ENCODE measurements at regions not wholly inside any gene's neighbourhood (a gene's known extent, or its start where the extent isn't known, plus 50 kb on each side); places are given as distances from the start of the nearest gene placed in this dataset.
"Not testable (repeated sequence)": the region's sequence is repeated elsewhere in the genome, so short reads cannot be mapped to it uniquely, and the experiment has no call there.

DNA sequence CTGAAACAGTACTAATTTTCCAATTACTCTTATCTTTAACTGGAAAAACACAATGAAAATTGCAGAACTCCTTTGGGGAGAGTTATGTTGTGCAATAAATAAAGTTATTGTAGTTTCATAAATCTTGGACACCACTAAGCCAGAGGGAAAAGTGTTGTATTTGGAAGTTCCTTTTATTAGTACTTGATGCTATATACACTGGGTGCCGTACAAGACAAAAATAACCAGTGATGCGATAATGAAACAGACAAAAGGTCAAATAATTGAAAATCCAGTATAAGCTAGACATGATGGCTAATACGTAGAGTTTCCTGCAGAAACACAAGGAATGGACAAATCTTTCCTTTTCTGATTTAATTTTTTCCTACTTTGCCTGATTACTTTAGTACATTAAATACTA lies 541.1 kb downstream of the ETS1 start:
- H3K27ac Mint-ChIP-seq: no peak overlapping the region
- H3K4me3 Mint-ChIP-seq: no peak overlapping the region
- H3K9me3 Mint-ChIP-seq: peaks cover 9% of the 10 kb centered on the region
- peaks cover 40% of the 10 kb centered on the region for H3K4me1 Mint-ChIP-seq (ENCODE audit: low read depth)
- DNase-seq (ENCODE audit: low spot score): no peak
- intact Hi-C loops (cut with micrococcal nuclease): no loop called here
- H3K36me3 Mint-ChIP-seq (ENCODE audit: low read depth): peaks cover 1% of the 10 kb centered on the region
- H3K27me3 Mint-ChIP-seq (ENCODE audit: insufficient read depth): peaks cover 2% of the 10 kb centered on the region

- Mint-ChIP-seq H3K27ac (no peak overlapping the region), H3K4me1 (ENCODE audit: low read depth) (peaks cover 35% of the 10 kb centered on the region), H3K36me3 (ENCODE audit: low read depth) (peaks cover 1% of the 10 kb centered on the region)
Measured at GRCh38 chr11:128045094-128045725, 542.1 kb downstream of the ETS1 start.

GRCh38 chr11:128042290-128042751 lies 545.0 kb downstream of the ETS1 start:
- no peak overlapping the region for H3K4me3 Mint-ChIP-seq
- DNase-seq (ENCODE audit: low spot score): no peak
- intact Hi-C loops (cut with micrococcal nuclease): no loop called here
- H3K9me3 Mint-ChIP-seq: peaks cover 9% of the 10 kb centered on the region
- no peak overlapping the region for H3K27ac Mint-ChIP-seq
- peaks cover under 1% of the 10 kb centered on the region for H3K27me3 Mint-ChIP-seq (ENCODE audit: insufficient read depth)
- H3K36me3 Mint-ChIP-seq (ENCODE audit: low read depth): peaks cover 4% of the 10 kb centered on the region
- H3K4me1 Mint-ChIP-seq (ENCODE audit: low read depth): peaks cover 42% of the 10 kb centered on the region

More at GRCh38 chr11:128045094-128045725, 542.1 kb downstream of the ETS1 start:
- Mint-ChIP-seq H3K27me3 (ENCODE audit: insufficient read depth) (peaks cover 2% of the 10 kb centered on the region), H3K4me3 (no peak overlapping the region), H3K9me3 (peaks cover 9% of the 10 kb centered on the region)
- no peak for DNase-seq (ENCODE audit: low spot score)
- intact Hi-C loops (cut with micrococcal nuclease): no loop called here

- H3K36me3 Mint-ChIP-seq (ENCODE audit: low read depth): peaks cover 4% of the 10 kb centered on the region
- H3K9me3 Mint-ChIP-seq: peaks cover 9% of the 10 kb centered on the region
- intact Hi-C loops (cut with micrococcal nuclease): no loop called here
- H3K4me3 Mint-ChIP-seq: no peak overlapping the region
- H3K27ac Mint-ChIP-seq: no peak overlapping the region
- no peak for DNase-seq (ENCODE audit: low spot score)
- H3K27me3 Mint-ChIP-seq (ENCODE audit: insufficient read depth): no peaks in the 10 kb centered on the region
- H3K4me1 Mint-ChIP-seq (ENCODE audit: low read depth): peaks cover 42% of the 10 kb centered on the region
Measured at GRCh38 chr11:128040603-128041002, 546.8 kb downstream of the ETS1 start.

GRCh38 chr11:128039140-128040021 lies 548.0 kb downstream of the ETS1 start:
- Mint-ChIP-seq H3K4me1 (ENCODE audit: low read depth) (peaks cover 34% of the 10 kb centered on the region), H3K4me3 (peak overlapping the region; percentile 68), H3K27ac (peak overlapping the region; percentile 92), H3K9me3 (peaks cover 9% of the 10 kb centered on the region), H3K27me3 (ENCODE audit: insufficient read depth) (no peaks in the 10 kb centered on the region), H3K36me3 (ENCODE audit: low read depth) (peaks cover 4% of the 10 kb centered on the region)
- peak; percentile 77 for DNase-seq (ENCODE audit: low spot score)
- intact Hi-C loops (cut with micrococcal nuclease): loop anchor here (1.0 to 10.0 kb wide), 17 partner anchors 14 to 1245 kb away; no protein-coding TSS in a partner anchor

GRCh38 chr11:128036556-128037093 lies 550.7 kb downstream of the ETS1 start:
- peaks cover 25% of the 10 kb centered on the region for H3K4me1 Mint-ChIP-seq (ENCODE audit: low read depth)
- H3K9me3 Mint-ChIP-seq: no peaks in the 10 kb centered on the region
- DNase-seq (ENCODE audit: low spot score): no peak
- intact Hi-C loops (cut with micrococcal nuclease): loop anchor here (10.0 kb wide), 1 partner anchor 1248 kb away; no protein-coding TSS in a partner anchor
- no peak overlapping the region for H3K27ac Mint-ChIP-seq
- H3K27me3 Mint-ChIP-seq (ENCODE audit: insufficient read depth): no peaks in the 10 kb centered on the region
- peaks cover 2% of the 10 kb centered on the region for H3K36me3 Mint-ChIP-seq (ENCODE audit: low read depth)
- H3K4me3 Mint-ChIP-seq: no peak overlapping the region

DNA sequence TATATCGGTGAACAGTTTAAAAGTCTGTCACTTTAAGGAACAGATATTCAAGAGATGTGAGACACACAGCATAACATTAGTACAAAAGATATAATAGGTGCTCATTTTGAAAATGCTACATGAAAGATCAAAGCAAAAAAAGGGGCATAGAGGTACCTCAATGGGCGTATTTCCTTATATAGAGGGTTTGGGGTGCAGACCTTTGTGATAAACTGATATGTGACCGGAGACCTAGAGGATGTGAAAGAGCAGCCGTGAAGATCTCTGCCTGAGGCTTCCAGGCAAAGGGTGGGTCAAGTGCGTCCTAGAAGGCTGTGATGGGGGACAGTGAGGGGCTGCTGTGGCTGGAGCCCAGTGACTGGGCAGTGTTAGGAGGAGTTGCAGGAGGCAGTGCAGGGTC lies 551.4 kb downstream of the ETS1 start:
- Mint-ChIP-seq H3K9me3 (no peaks in the 10 kb centered on the region), H3K4me1 (ENCODE audit: low read depth) (peaks cover 29% of the 10 kb centered on the region), H3K36me3 (ENCODE audit: low read depth) (peaks cover 2% of the 10 kb centered on the region), H3K27me3 (ENCODE audit: insufficient read depth) (peaks cover 3% of the 10 kb centered on the region), H3K4me3 (no peak overlapping the region), H3K27ac (no peak overlapping the region)
- intact Hi-C loops (cut with micrococcal nuclease): loop anchor here (10.0 kb wide), 1 partner anchor 1249 kb away; no protein-coding TSS in a partner anchor
- no peak for DNase-seq (ENCODE audit: low spot score)

DNA sequence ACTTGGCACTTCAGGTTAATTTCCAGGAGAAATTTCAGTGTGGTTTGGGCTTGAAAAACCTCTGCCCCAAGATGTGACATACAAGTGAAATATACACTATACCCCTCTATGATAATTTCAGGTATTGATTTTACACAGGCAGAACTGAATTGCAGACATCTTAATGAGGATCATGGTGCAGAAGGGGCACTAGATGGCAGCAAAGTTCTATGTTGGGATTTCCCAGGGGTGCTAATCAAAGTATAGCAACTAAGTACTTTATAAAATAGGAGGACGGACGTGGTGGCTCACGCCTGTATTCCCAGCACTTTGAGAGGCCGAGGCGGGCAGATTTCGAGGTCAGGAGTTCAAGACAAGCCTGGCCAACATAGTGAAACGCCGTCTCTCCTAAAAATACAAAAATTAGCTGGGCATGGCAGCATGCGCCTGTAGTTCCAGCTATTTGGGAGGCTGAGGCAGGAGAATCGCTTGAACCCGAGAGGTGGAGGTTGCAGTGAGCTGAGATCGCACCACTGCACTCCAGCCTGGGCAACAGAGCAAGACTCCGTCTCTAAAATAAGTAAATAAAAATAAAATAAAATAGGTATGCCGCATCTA lies 555.7 kb downstream of the ETS1 start:
- not testable (repeated sequence) for H3K27ac Mint-ChIP-seq; H3K4me1 Mint-ChIP-seq (ENCODE audit: low read depth); H3K36me3 Mint-ChIP-seq (ENCODE audit: low read depth); H3K9me3 Mint-ChIP-seq; H3K4me3 Mint-ChIP-seq
- DNase-seq (ENCODE audit: low spot score): peak; percentile 51
- intact Hi-C loops (cut with micrococcal nuclease): loop anchor here (1.0 to 10.0 kb wide), 10 partner anchors 127 to 1253 kb away; no protein-coding TSS in a partner anchor
- H3K27me3 Mint-ChIP-seq (ENCODE audit: insufficient read depth): peaks cover 30% of the 10 kb centered on the region

DNA sequence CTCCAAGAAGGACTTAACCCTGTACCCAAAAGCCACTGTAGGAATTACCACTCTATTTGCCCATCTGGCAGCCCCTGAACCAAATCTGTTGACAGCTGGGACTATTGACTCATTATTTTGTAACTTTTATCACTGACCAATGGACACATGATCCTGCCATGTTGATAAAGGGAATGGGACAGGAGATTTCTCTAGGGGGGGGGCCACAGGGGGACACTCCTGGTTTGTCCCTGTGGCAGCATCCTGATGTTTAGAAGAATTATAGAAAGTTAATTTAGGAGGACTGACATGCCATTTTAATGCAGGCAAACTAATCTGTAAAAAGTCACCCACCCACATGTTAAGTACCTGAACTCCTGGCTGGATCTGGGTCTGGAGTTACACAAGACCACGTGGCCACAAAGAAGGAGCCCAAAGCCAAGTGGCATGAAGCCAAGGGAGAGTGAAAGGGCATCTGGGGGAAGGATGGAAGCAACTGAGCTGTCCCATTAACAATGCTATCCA lies 558.1 kb downstream of the ETS1 start:
- no peak for DNase-seq (ENCODE audit: low spot score)
- Mint-ChIP-seq H3K36me3 (ENCODE audit: low read depth) (no peaks in the 10 kb centered on the region), H3K4me3 (no peak overlapping the region), H3K4me1 (ENCODE audit: low read depth) (peaks cover 4% of the 10 kb centered on the region), H3K27me3 (ENCODE audit: insufficient read depth) (peaks cover 41% of the 10 kb centered on the region), H3K27ac (no peak overlapping the region), H3K9me3 (no peaks in the 10 kb centered on the region)
- intact Hi-C loops (cut with micrococcal nuclease): no loop called here

DNA sequence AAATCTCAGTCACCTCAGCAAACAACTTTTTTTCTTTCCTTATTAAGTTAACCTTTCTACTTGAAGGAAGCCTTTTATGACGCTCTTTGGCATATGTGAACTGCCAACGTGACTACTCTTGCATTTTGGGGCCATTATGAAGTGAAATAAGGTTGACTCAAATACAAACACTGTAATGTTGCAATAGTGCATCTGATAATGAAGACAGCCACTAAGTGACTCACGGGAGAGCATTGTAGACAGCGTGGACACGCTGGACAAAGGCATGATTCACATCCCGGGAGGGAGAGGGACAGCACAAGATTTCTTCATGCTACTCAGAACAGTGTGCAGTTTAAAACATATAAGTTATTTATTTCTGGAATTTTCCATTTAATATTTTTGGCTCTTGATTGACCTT lies 560.8 kb downstream of the ETS1 start:
- Mint-ChIP-seq H3K36me3 (ENCODE audit: low read depth) (no peaks in the 10 kb centered on the region), H3K27ac (no peak overlapping the region), H3K4me1 (ENCODE audit: low read depth) (peaks cover 4% of the 10 kb centered on the region), H3K4me3 (no peak overlapping the region), H3K9me3 (no peaks in the 10 kb centered on the region), H3K27me3 (ENCODE audit: insufficient read depth) (peaks cover 42% of the 10 kb centered on the region)
- DNase-seq (ENCODE audit: low spot score): no peak
- intact Hi-C loops (cut with micrococcal nuclease): no loop called here

GRCh38 chr11:128022761-128023160 lies 564.6 kb downstream of the ETS1 start:
- intact Hi-C loops (cut with micrococcal nuclease): no loop called here
- no peak overlapping the region for H3K27ac Mint-ChIP-seq
- no peak for DNase-seq (ENCODE audit: low spot score)
- H3K4me1 Mint-ChIP-seq (ENCODE audit: low read depth): no peaks in the 10 kb centered on the region
- H3K4me3 Mint-ChIP-seq: no peak overlapping the region
- H3K36me3 Mint-ChIP-seq (ENCODE audit: low read depth): no peaks in the 10 kb centered on the region
- no peaks in the 10 kb centered on the region for H3K9me3 Mint-ChIP-seq
- H3K27me3 Mint-ChIP-seq (ENCODE audit: insufficient read depth): peaks cover 21% of the 10 kb centered on the region

DNA sequence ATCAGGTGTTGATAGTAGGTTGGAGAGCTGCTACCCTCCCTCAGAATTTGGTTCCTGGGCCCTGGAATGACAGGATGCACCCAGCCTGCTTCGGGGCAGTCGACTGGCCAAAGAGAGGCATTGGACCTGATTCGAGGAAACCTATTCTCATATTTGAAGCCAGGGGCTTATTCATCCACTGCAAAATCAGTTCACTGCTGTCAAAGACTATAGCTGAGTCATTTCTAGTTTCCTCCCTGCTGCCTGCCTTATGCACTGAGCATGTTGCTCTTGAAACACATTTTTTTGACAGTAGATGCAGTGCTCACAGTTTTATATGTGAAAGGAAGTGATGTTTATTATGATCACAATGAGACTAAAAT lies 565.4 kb downstream of the ETS1 start:
- intact Hi-C loops (cut with micrococcal nuclease): no loop called here
- DNase-seq (ENCODE audit: low spot score): no peak
- Mint-ChIP-seq H3K27me3 (ENCODE audit: insufficient read depth) (peaks cover 16% of the 10 kb centered on the region), H3K4me3 (no peak overlapping the region), H3K27ac (no peak overlapping the region), H3K4me1 (ENCODE audit: low read depth) (no peaks in the 10 kb centered on the region), H3K36me3 (ENCODE audit: low read depth) (no peaks in the 10 kb centered on the region), H3K9me3 (no peaks in the 10 kb centered on the region)

All from activated T-helper 1 cell treated with anti-CD3 and anti-CD28 coated beads, Interleukin-12 subunit alpha, Interleukin-12 subunit beta, Interleukin-2, Interleukin-4 antibody, amounts not matched to agents 30 ng/mL and 10 ng/mL and 1 ng/mL, durations not matched to agents 14 hours and 24 hours and 36 hours (primary cell).